ENCODE measurements at regions not wholly inside any gene's neighbourhood (a gene's known extent, or its start where the extent isn't known, plus 50 kb on each side); places are given as distances from the start of the nearest gene placed in this dataset.

DNA sequence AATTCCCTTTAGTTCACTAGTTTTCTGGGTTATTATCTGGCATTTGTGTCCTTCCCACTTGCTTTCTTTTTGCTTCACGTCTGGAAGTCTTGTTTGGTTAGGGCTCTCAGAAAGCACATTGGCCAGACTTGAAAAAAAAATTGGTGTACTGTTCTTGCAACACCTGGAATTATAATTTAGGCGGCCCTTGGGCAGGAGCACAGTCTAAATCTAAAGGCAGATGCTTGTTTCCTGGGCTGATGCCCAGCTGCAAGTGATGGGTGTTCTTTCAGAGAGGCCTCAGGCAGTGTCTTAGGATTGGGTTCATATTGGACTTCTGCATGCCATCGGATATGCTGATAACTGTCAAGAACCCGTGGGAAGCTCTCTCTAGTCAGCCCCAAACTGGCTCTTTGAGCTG is 521.5 kb downstream of the PDCD6IP start:
- Mint-ChIP-seq H3K27me3 (ENCODE audit: low read depth) (no peaks in the 10 kb centered on the region), H3K9me3 (ENCODE audit: low read depth) (peaks cover 15% of the 10 kb centered on the region), H3K36me3 (ENCODE audit: low read depth) (peaks cover 10% of the 10 kb centered on the region), H3K27ac (ENCODE audit: unreplicated experiment) (no peak overlapping the region), H3K4me3 (ENCODE audit: unreplicated experiment) (no peak overlapping the region), H3K4me1 (ENCODE audit: low read depth) (no peaks in the 10 kb centered on the region)
- no peak for DNase-seq (ENCODE audit: low spot score)
- TF ChIP-seq, protein P1, sequence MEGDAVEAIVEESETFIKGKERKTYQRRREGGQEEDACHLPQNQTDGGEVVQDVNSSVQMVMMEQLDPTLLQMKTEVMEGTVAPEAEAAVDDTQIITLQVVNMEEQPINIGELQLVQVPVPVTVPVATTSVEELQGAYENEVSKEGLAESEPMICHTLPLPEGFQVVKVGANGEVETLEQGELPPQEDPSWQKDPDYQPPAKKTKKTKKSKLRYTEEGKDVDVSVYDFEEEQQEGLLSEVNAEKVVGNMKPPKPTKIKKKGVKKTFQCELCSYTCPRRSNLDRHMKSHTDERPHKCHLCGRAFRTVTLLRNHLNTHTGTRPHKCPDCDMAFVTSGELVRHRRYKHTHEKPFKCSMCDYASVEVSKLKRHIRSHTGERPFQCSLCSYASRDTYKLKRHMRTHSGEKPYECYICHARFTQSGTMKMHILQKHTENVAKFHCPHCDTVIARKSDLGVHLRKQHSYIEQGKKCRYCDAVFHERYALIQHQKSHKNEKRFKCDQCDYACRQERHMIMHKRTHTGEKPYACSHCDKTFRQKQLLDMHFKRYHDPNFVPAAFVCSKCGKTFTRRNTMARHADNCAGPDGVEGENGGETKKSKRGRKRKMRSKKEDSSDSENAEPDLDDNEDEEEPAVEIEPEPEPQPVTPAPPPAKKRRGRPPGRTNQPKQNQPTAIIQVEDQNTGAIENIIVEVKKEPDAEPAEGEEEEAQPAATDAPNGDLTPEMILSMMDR (IDR thresholded peaks at IDR 0.05) = no peak

DNA sequence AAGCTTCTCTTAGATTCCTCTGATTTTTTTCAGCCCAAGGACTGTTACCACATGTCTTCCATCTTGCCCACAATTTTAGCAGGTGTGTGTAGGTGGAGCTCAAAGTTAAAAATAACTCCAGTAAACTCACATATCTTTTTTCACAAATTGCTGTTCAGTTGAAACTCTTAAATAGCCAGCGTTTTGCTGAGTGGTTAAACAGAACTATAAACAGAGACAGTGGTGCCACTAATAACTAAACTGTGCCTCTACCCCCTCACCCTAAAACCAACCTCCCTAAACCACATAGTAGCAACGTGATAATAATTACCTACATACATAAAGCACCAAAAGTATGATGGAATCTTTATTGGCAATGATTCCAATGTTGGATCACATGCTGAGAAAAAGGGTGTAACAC is 525.1 kb downstream of the PDCD6IP start:
- H3K27ac Mint-ChIP-seq (ENCODE audit: unreplicated experiment) = no peak overlapping the region
- TF ChIP-seq, protein P1 (IDR thresholded peaks at IDR 0.05) = no peak
- DNase-seq (ENCODE audit: low spot score) = no peak
- H3K4me3 Mint-ChIP-seq (ENCODE audit: unreplicated experiment) = no peak overlapping the region
- H3K4me1 Mint-ChIP-seq (ENCODE audit: low read depth) = no peaks in the 10 kb centered on the region
- H3K9me3 Mint-ChIP-seq (ENCODE audit: low read depth) = peaks cover under 1% of the 10 kb centered on the region
- H3K36me3 Mint-ChIP-seq (ENCODE audit: low read depth) = peaks cover 1% of the 10 kb centered on the region
- H3K27me3 Mint-ChIP-seq (ENCODE audit: low read depth) = peaks cover 2% of the 10 kb centered on the region

DNA sequence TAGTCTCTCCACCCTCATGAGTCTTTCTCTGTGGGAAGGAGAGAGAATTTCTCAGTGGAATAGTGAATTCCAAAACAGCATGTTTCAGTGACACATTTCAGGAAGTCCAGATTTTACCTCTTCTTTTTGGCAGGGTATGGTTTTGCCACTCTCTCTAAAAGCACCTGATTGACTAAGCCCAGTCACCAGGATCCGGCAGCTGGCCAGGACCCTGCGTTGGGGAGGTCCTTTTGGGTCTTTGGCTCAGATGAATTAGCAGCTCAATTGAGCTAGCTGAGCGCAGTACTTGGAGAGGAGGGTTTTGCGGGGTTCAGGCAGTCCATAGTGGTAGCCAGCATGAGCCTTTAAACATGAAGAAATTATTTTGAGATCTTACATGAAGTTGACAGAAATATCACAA is 548.2 kb downstream of the PDCD6IP start:
- H3K4me1 Mint-ChIP-seq (ENCODE audit: low read depth) = no peaks in the 10 kb centered on the region
- H3K27me3 Mint-ChIP-seq (ENCODE audit: low read depth) = peaks cover 2% of the 10 kb centered on the region
- no peak overlapping the region for H3K4me3 Mint-ChIP-seq (ENCODE audit: unreplicated experiment)
- no peaks in the 10 kb centered on the region for H3K36me3 Mint-ChIP-seq (ENCODE audit: low read depth)
- no peak for DNase-seq (ENCODE audit: low spot score)
- TF ChIP-seq, protein P1 (IDR thresholded peaks at IDR 0.05) = no peak
- no peak overlapping the region for H3K27ac Mint-ChIP-seq (ENCODE audit: unreplicated experiment)
- no peaks in the 10 kb centered on the region for H3K9me3 Mint-ChIP-seq (ENCODE audit: low read depth)

DNA sequence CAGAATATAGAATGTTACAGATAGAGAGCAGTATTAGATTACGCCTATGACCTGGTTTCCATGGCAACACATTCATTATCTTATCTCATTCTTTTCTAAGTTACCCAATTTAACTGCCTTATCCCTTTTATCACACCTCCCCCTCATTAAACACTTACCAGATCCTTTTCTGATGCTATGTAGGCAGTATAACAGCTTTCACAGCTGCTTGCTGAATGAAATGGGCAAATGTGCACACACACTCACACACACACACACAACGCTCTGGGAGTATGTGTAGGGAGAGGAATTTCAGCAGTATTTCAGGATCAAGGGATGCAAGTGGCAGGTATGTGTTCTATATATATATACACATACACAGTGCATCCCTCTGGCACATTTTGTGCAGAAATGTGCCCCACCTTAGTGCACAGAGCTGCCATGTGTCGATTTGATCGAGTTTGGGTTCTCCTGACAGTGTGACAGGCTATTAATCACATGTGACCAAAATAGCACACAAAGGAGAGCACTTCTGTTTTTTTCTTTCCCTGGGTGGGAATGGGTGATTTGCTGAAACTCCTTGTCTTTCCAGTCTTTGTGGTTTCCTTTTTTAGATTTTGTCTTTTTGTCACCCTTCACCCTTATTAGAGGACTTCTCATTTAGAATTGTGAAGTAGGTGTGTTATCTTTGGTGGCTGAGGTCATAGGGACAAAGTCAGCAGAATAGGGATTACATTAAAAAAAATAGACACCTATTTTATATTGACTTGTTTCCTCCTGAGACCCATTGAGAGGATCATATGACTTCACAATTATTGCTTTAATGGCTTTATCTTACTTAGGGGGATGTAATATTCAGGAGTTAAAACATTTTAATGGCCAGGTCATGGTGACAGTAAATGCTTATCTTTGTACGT is 553.7 kb downstream of the PDCD6IP start:
- Mint-ChIP-seq H3K4me3 (ENCODE audit: unreplicated experiment) (no peak overlapping the region), H3K27me3 (ENCODE audit: low read depth) (peaks cover 2% of the 10 kb centered on the region), H3K36me3 (ENCODE audit: low read depth) (no peaks in the 10 kb centered on the region), H3K4me1 (ENCODE audit: low read depth) (peaks cover 2% of the 10 kb centered on the region), H3K27ac (ENCODE audit: unreplicated experiment) (no peak overlapping the region), H3K9me3 (ENCODE audit: low read depth) (no peaks in the 10 kb centered on the region)
- TF ChIP-seq, protein P1 (IDR thresholded peaks at IDR 0.05) = no peak
- DNase-seq (ENCODE audit: low spot score) = no peak

DNA sequence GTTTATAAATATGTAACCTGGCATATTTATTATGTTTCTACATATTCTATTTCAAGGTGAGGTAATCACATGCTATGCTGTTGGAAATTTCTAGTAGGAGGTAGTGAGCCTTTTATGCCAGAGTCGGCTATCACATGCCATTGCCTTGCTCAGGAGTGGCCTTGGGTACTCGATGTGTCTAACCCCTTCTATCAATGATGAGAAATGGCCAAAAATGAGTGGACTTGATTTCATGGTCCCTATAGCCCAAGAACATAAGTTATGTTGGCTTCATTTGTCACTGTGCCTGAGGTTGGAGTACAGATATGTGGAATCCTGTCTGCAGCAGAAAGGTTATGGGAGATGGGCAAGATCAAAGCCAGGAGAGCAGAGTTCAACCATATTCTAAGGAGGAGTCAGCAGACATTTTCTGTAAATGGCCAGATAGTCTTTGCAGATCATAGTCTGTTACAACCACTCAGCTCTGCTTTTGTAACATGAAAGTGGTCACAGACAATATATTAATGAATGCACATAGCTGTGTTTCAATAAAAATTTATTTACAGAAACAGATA is 554.4 kb downstream of the PDCD6IP start:
- Mint-ChIP-seq H3K36me3 (ENCODE audit: low read depth) (no peaks in the 10 kb centered on the region), H3K4me3 (ENCODE audit: unreplicated experiment) (no peak overlapping the region), H3K27ac (ENCODE audit: unreplicated experiment) (no peak overlapping the region), H3K27me3 (ENCODE audit: low read depth) (peaks cover 2% of the 10 kb centered on the region), H3K9me3 (ENCODE audit: low read depth) (no peaks in the 10 kb centered on the region), H3K4me1 (ENCODE audit: low read depth) (peaks cover 5% of the 10 kb centered on the region)
- DNase-seq (ENCODE audit: low spot score) = no peak
- TF ChIP-seq, protein P1 (IDR thresholded peaks at IDR 0.05) = no peak
